HCT116 (cell line): ENCODE measurements at regions not wholly inside any gene's neighbourhood (a gene's known extent, or its start where the extent isn't known, plus 50 kb on each side); places are given as distances from the start of the nearest gene placed in this dataset.

ENCODE experiments used
- ATAC-seq: fragments of 200-7000 bp; cut with Tn5 transposase; 2 replicates; pipeline ENCODE4 v1.9.1; 2020; ENCODE audit warnings: mild to moderate bottlenecking, moderate library complexity
- BruUV-seq: library from RNA; stranded (reverse); fragments of 400-500 nt; replicated peaks from 2 replicates; lab custom pipeline; 2021; lab: Mats Ljungman, UMichigan
- CTCF ChIA-PET: fragments of 300-600 bp; sonication (Branson Sonifier 250); formaldehyde crosslinking; loops from one replicate; lab custom pipeline; 2021; ENCODE audit warnings: antibody characterized with exemption; lab: Charles Lee
- POLR2A ChIA-PET: fragments of 300-600, 350-600 bp; sonication (Branson Sonifier 250); formaldehyde crosslinking; loops from one replicate; lab custom pipeline; 2021; ENCODE audit warnings: antibody characterized with exemption; lab: Charles Lee
- RAD21 ChIA-PET, 2 experiments: fragments of 300-600 bp; sonication (Branson Sonifier 250); formaldehyde crosslinking; loops; one replicate each; lab custom pipeline; 2023; ENCODE audit warnings: low total read pairs in 2 of 2; ENCODE audit not compliant: uncharacterized antibody in 2 of 2, unreplicated experiment in 2 of 2, low non-redundant PET in 1 of 2; lab: Charles Lee
- DNase-seq: peaks from one replicate; pipeline ENCODE4 v3.0.0-alpha.2; 2010; ENCODE audit warnings: low read depth, low spot score
- H2AFZ ChIP-seq: fragments of 200-600 bp; shearing (Covaris generic), sonication (generic); 2 replicates; pipeline ENCODE4 v1.6.1; 2017; ENCODE audit warnings: low read depth, mixed run types, mixed read lengths, antibody characterized with exemption, low read length; ENCODE audit not compliant: poor library complexity, severe bottlenecking
- H3K27ac ChIP-seq: 2 replicates; pipeline ENCODE4 v1.5.1; 2012; ENCODE audit warnings: low read depth, low read length
- H3K27me3 ChIP-seq: fragments of 200-600 bp; sonication (generic); 2 replicates; pipeline ENCODE4 v1.6.1; 2016; ENCODE audit warnings: mixed run types, low read length, mixed read lengths; ENCODE audit not compliant: insufficient read depth
- H3K36me3 ChIP-seq, 2 experiments: fragments of 200-500 bp in 1 of 2; fragments of 200-600 bp in 1 of 2; sonication (Bioruptor generic) in 1 of 2; sonication (generic) in 1 of 2; 2 replicates each; pipeline versions ENCODE4 v1.5.1 to v1.6.1; 2014 to 2016; ENCODE audit warnings: low read length in 2 of 2, inconsistent platforms in 1 of 2, mixed read lengths in 1 of 2, mixed run types in 1 of 2; ENCODE audit not compliant: insufficient read depth in 2 of 2, control insufficient read depth in 1 of 2
- H3K4me1 ChIP-seq, 2 experiments: fragments of 200-600 bp in 1 of 2; sonication (generic) in 1 of 2; 2 replicates each; pipeline versions ENCODE4 v1.5.1 to v1.6.1; 2012 to 2017; ENCODE audit warnings: low read length in 2 of 2, inconsistent platforms in 1 of 2, mild to moderate bottlenecking in 1 of 2, mixed read lengths in 1 of 2, mixed run types in 1 of 2, moderate library complexity in 1 of 2; ENCODE audit not compliant: insufficient read depth in 2 of 2, control insufficient read depth in 1 of 2
- H3K4me2 ChIP-seq: fragments of 200-600 bp; sonication (generic); 2 replicates; pipeline ENCODE4 v1.6.1; 2017; ENCODE audit warnings: mixed run types, low read length, mixed read lengths
- H3K4me3 ChIP-seq, 2 experiments: fragments of 200-600 bp in 1 of 2; sonication (generic) in 1 of 2; replicated peaks in 1 of 2; 2 replicates each; pipeline ENCODE4 v1.5.1; 2011 to 2016; ENCODE audit warnings: low read length in 2 of 2, control low read depth in 1 of 2, low read depth in 1 of 2, mild to moderate bottlenecking in 1 of 2, mixed read lengths in 1 of 2, mixed run types in 1 of 2
- H3K79me2 ChIP-seq: fragments of 200-600 bp; sonication (generic); 2 replicates; pipeline ENCODE4 v1.6.1; 2017; ENCODE audit warnings: mild to moderate bottlenecking, mixed run types, low read length, moderate library complexity, mixed read lengths; ENCODE audit not compliant: insufficient read depth
- H3K9ac ChIP-seq: fragments of 200-600 bp; sonication (generic); 2 replicates; pipeline ENCODE4 v1.6.1; 2016; ENCODE audit warnings: low read length, mixed read lengths
- H3K9me2 ChIP-seq: fragments of 200-600 bp; sonication (generic), shearing (Covaris generic); 2 replicates; pipeline ENCODE4 v1.6.1; 2017; ENCODE audit warnings: mixed run types, mild to moderate bottlenecking, moderate library complexity; ENCODE audit not compliant: insufficient read depth
- H3K9me3 ChIP-seq, 2 experiments: fragments of 200-500 bp in 1 of 2; fragments of 200-600 bp in 1 of 2; sonication (Bioruptor generic) in 1 of 2; sonication (generic) in 1 of 2; 2 replicates each; pipeline ENCODE4 v1.6.1; 2014 to 2017; ENCODE audit warnings: low read length in 2 of 2, mixed read lengths in 2 of 2, inconsistent platforms in 1 of 2, low read depth in 1 of 2, mild to moderate bottlenecking in 1 of 2, mixed run types in 1 of 2, moderate library complexity in 1 of 2; ENCODE audit not compliant: control insufficient read depth in 1 of 2, insufficient read depth in 1 of 2
- H4K20me1 ChIP-seq: fragments of 200-600 bp; sonication (generic), shearing (Covaris generic); 2 replicates; pipeline ENCODE4 v1.6.1; 2017; ENCODE audit warnings: mixed run types, mild to moderate bottlenecking, moderate library complexity; ENCODE audit not compliant: insufficient read depth
- CEBPB ChIP-seq: IDR thresholded peaks from 2 replicates; pipeline ENCODE4 v1.6.1; 2012; ENCODE audit warnings: low read depth
- CTCF ChIP-seq, 3 experiments: fragments of 200-600 bp in 1 of 3; sonication (generic) in 1 of 3; IDR thresholded peaks in 2 of 3; conservative IDR thresholded peaks in 1 of 3; 2 replicates each; pipeline ENCODE4 v1.5.1; 2012 to 2017; ENCODE audit warnings: low read depth in 2 of 3, low read length in 2 of 3, antibody characterized with exemption in 1 of 3, borderline replicate concordance in 1 of 3, control low read depth in 1 of 3, mild to moderate bottlenecking in 1 of 3, mixed read lengths in 1 of 3, mixed run types in 1 of 3, moderate library complexity in 1 of 3; ENCODE audit not compliant: insufficient read depth in 1 of 3
- EGR1 ChIP-seq: IDR thresholded peaks from 2 replicates; pipeline ENCODE4 v1.6.1; 2012; ENCODE audit warnings: low read depth
- ELF1 ChIP-seq: IDR thresholded peaks from 2 replicates; pipeline ENCODE4 v1.6.1; 2012; ENCODE audit warnings: low read depth, borderline replicate concordance
- EZH2phosphoT487 ChIP-seq: fragments of 200-600 bp; IDR thresholded peaks from 2 replicates; pipeline ENCODE4 v1.6.1; 2018; ENCODE audit warnings: antibody characterized with exemption, borderline replicate concordance
- FOSL1 ChIP-seq: IDR thresholded peaks from 2 replicates; pipeline ENCODE4 v1.6.1; 2012; ENCODE audit warnings: low read depth
- POLR2A ChIP-seq: IDR thresholded peaks from 2 replicates; pipeline ENCODE4 v1.7.0; 2011; ENCODE audit warnings: borderline replicate concordance; ENCODE audit not compliant: insufficient read depth, insufficient read length; ENCODE audit errors: extremely low read depth
- POLR2AphosphoS5 ChIP-seq: IDR thresholded peaks from 2 replicates; pipeline ENCODE4 v1.6.1; 2011; ENCODE audit warnings: mild to moderate bottlenecking, low read depth, low read length, moderate library complexity
- RAD21 ChIP-seq: IDR thresholded peaks from 2 replicates; pipeline ENCODE4 v1.6.1; 2012; ENCODE audit warnings: low read depth, mild to moderate bottlenecking
- REST ChIP-seq: IDR thresholded peaks from 2 replicates; pipeline ENCODE4 v1.6.1; 2012; ENCODE audit warnings: low read depth
- SIN3A ChIP-seq: IDR thresholded peaks from 2 replicates; pipeline ENCODE4 v1.6.1; 2012; ENCODE audit warnings: low read depth
- SP1 ChIP-seq: IDR thresholded peaks from 2 replicates; pipeline ENCODE4 v1.6.1; 2012; ENCODE audit warnings: low read depth
- SRF ChIP-seq: IDR thresholded peaks from 2 replicates; pipeline ENCODE4 v1.6.1; 2012; ENCODE audit warnings: low read depth
- TCF7L2 ChIP-seq: IDR thresholded peaks from 2 replicates; pipeline ENCODE4 v1.7.0; 2011; ENCODE audit warnings: borderline replicate concordance, inconsistent platforms; ENCODE audit not compliant: insufficient read depth, insufficient read length; ENCODE audit errors: extremely low read depth
- YY1 ChIP-seq: IDR thresholded peaks from 2 replicates; pipeline ENCODE4 v1.6.1; 2011; ENCODE audit warnings: low read length, low read depth, moderate library complexity, mild to moderate bottlenecking; ENCODE audit not compliant: insufficient replicate concordance; ENCODE audit errors: extremely low read depth
- ZFX ChIP-seq: fragments of 450-650 bp; IDR thresholded peaks from 2 replicates; pipeline ENCODE4 v1.6.1; 2017
- ZNF274 ChIP-seq: fragments of 200-500 bp; sonication (Bioruptor generic); IDR thresholded peaks from 2 replicates; pipeline ENCODE4 v1.6.1; 2014; ENCODE audit warnings: mild to moderate bottlenecking, low read depth, low read length, inconsistent platforms
- intact Hi-C: fragments of 100-400 bp; cut with micrococcal nuclease; formaldehyde crosslinking; loops from 2 replicates; pipeline ENCODE4 v1.10.0; 2022

GRCh38 chr2:78908973-78909372, 116.5 kb upstream of the REG3G start:
- intact Hi-C loops, result no loop called here

GRCh38 chr2:78910376-78910775, 115.1 kb upstream of the REG3G start:
- intact Hi-C loops, result no loop called here
- DNase-seq (no peak), ATAC-seq (no peak)
- no peak overlapping the region for H3K4me3 ChIP-seq
- TF ChIP-seq CTCF (IDR thresholded peaks at IDR 0.05 in 2 of 3, conservative IDR thresholded peaks at IDR 0.05 in 1 of 3; ENCODE audit: borderline replicate concordance in 1 of 3, insufficient read depth in 1 of 3, low read depth in 2 of 3, low read length in 2 of 3) (no peak), ZFX (no peak), ZNF274 (no peak), SIN3A (no peak), TCF7L2 (no peak), REST (no peak), POLR2A (no peak), YY1 (no peak), FOSL1 (no peak), CEBPB (no peak), EGR1 (no peak), EZH2phosphoT487 (no peak)
- H3K4me2 ChIP-seq, result no peak overlapping the region
- peaks cover 0 to 12% of the 10 kb centered on the region in 2 experiments; a peak in 2 of 4 replicates for H3K9me3 ChIP-seq
- BruUV-seq, result no TSS peak
- H3K36me3 ChIP-seq, result no peaks in the 10 kb centered on the region
- H3K79me2 ChIP-seq, result no peaks in the 10 kb centered on the region
- ChIA-PET POLR2A (no interaction called here), CTCF (no interaction called here), RAD21 (no interaction called here)
- H3K4me1 ChIP-seq, result no peaks in the 10 kb centered on the region
- H2AFZ ChIP-seq, result no peak overlapping the region
- H3K27me3 ChIP-seq, result no peaks in the 10 kb centered on the region
- H4K20me1 ChIP-seq, result no peaks in the 10 kb centered on the region
- H3K27ac ChIP-seq, result no peak overlapping the region
- H3K9me2 ChIP-seq, result no peaks in the 10 kb centered on the region
- H3K9ac ChIP-seq, result no peak overlapping the region

More at GRCh38 chr2:78908973-78909372, 116.5 kb upstream of the REG3G start:
- DNase-seq (no peak), ATAC-seq (no peak)
- CTCF ChIA-PET, result no interaction called here
- Histone ChIP-seq H3K9me2 (no peaks in the 10 kb centered on the region), H3K79me2 (no peaks in the 10 kb centered on the region), H3K9me3 (peaks cover 0 to 11% of the 10 kb centered on the region in 2 experiments; a peak in 2 of 4 replicates), H3K9ac (no peak overlapping the region), H2AFZ (no peak overlapping the region), H3K4me1 (no peaks in the 10 kb centered on the region), H3K27ac (no peak overlapping the region), H3K27me3 (no peaks in the 10 kb centered on the region), H3K36me3 (no peaks in the 10 kb centered on the region), H3K4me2 (no peak overlapping the region), H4K20me1 (no peaks in the 10 kb centered on the region), H3K4me3 (no peak overlapping the region)
- RAD21 ChIA-PET, result no interaction called here
- BruUV-seq, result no TSS peak
- TF ChIP-seq CEBPB (no peak), ZNF274 (no peak), FOSL1 (no peak), POLR2AphosphoS5 (no peak), SRF (no peak), ZFX (no peak), SP1 (no peak), ELF1 (no peak), POLR2A (no peak), RAD21 (no peak)
- POLR2A ChIA-PET, result no interaction called here
